CD4-positive, alpha-beta T cell treated with Interleukin-6 for 4 hours (primary cell): ENCODE measurements at regions not wholly inside any gene's neighbourhood (a gene's known extent, or its start where the extent isn't known, plus 50 kb on each side); places are given as distances from the start of the nearest gene placed in this dataset.
"Not testable (repeated sequence)": the region's sequence is repeated elsewhere in the genome, so short reads cannot be mapped to it uniquely, and the experiment has no call there.

ENCODE experiments used
- DNase-seq: peaks from one replicate; pipeline ENCODE4 v3.0.0-alpha.2; 2020; ENCODE audit warnings: mixed read lengths

DNA sequence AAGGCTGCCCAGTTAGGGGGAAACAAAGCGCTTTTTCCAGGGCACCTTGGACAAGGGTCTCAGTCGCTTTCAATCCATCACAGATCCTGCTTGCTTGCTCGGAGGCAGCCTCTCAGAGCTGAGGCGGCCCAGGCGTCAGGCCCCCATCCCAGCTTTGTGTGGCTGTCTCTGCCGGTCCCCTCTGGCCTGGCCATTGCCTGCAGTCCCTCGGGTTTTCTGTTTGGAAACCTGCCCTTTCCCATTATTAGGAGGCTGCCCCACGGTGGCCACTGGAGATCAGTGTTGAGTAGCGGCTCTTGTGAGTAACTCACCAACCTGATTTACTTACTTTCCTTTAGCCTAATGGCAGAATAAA is 216.1 kb downstream of the GLRX3 start:
- DNase-seq, result no peak

DNA sequence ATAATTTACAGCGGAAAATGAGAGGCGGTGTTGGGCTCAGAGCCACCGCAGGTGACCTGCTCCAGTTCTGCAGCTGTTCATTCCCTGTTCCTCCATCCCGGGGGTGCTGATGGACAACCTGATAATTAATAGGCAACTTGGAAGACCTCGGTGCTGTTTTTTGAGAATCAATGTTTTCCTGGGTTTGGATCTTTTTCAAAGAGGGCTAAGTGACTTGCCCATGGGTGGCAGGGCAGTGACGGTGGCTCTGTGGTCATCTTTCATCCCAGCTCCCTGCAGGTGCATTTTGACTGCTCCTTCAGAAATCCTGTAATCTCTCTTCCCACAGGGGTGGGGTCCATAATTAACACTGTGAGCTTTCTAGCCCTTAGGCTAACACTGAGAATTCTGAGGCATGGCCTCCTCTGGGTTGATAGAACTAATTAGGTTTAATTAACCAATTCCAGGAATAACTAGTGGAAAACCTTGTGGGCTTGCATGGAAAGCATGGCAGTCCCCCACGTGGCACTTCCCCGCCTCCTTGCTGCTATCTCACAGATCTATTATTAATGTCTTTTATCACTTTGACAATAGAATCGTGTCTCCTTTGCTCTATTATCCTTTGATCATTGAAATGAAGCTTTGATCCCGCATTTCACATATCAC is 217.9 kb downstream of the GLRX3 start:
- no peak for DNase-seq

DNA sequence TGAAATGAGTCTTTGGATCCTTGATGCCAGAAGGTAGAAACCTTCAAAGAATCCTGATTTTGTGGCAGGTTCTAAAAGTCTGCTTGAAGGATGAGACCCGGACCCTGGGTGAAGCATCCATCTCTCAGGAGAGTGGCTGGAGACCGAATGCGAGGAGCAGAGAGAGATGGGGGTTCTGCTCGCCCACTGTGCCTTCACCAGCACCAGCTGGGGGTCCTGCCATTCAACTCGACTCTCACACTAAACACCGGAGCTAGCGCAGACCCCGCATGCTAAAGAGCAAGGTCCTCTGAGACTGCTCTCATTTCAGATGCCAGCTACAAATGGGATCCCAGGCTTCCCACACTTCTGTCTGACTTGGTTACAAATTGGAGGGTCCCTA is 218.4 kb downstream of the GLRX3 start:
- no peak for DNase-seq

DNA sequence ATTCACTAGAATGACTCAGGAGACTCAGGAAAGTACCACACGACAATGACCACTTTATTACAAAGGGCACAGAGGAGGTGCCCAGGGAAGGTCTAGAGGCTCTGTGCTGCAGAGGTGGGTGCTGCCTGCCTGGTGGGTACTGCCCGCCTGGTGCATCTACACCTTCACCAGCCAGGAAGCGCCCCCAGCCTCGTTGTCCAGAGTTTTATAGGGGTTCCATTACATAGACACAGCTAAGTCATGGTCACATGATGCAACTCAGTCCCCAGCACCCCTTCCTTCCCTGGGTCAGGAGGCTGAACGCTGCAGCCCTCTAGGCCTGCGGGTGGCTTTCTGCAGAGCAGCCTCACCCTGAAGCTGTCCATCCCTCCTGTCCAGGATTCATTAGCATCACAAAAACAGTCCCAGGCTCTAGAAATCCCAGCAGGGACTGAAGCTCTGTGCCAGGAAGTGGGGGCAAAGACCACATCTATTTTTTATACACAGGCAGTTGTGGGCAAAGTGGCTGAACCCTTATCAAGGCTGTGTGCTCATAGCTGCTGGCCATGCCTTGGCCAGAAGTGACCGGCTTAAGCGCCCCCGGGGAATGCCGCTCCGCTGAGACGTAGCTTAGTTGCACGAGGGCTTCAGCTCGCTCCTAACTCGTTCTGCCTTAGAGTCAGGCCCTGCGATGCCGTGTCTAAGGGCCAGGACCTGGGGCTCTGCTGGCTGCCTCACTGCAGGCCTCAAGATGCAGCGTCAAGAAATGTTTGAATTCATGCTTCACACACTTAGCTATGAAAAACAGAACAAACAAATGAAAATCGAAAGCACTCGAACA is 219.0 kb downstream of the GLRX3 start:
- DNase-seq, result no peak

DNA sequence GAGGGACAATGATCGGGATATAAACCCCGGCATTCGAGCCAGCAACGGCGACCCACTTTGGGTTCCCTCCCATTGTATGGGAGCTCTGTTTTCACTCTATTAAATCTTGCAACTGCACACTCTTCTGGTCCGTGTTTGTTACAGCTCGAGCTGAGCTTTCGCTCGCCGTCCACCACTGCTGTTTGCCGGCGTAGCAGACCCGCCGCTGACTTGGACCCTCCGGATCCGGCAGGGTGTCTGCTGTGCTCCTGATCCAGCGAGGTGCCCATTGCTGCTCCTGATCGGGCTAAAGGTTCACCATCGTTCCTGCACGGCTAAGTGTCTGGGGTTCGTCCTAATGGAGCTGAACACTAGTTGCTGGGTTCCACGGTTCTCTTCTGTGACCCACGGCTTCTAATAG is 220.2 kb downstream of the GLRX3 start:
- DNase-seq, result not testable (repeated sequence)

DNA sequence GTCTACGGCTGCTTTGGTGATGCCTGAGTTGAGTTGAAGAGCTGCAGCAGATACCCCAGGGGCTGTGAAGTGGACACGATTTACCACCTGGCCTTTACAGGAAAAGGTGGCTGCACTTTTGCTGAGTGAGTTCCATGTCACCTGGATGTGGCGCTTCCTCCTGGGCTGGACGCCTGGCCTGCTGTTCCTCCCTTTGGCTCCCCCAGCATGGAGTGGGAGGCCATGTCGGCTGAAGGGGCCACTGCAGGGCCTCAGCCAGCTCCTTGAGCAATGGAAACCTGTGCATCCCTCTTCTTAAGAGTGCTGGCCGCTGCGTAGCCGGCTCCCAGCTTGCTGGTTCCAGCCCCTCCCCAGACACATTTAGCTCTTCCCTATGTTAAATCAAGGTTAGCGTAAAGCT is 221.0 kb downstream of the GLRX3 start:
- DNase-seq, result no peak

DNA sequence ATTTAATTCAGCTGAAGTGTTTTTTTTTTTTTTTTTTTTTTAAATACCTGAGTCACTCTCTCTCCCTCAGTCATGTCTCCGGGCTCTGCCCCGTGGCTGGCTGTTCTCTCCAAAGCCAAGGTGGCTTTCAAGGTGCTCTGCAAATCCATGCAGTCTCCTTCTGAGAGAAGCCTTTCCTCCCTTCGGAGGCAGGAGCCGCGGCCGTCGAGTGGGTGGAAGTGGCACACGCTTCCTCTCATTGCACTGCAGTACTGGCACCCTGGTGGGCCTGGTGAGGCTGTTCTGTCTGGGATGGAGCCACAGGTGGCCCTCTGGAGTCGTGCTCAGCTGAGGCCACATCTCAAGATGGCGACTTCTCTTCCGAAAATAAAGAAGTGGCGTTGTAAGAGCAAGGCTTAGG is 221.8 kb downstream of the GLRX3 start:
- DNase-seq, result no peak

DNA sequence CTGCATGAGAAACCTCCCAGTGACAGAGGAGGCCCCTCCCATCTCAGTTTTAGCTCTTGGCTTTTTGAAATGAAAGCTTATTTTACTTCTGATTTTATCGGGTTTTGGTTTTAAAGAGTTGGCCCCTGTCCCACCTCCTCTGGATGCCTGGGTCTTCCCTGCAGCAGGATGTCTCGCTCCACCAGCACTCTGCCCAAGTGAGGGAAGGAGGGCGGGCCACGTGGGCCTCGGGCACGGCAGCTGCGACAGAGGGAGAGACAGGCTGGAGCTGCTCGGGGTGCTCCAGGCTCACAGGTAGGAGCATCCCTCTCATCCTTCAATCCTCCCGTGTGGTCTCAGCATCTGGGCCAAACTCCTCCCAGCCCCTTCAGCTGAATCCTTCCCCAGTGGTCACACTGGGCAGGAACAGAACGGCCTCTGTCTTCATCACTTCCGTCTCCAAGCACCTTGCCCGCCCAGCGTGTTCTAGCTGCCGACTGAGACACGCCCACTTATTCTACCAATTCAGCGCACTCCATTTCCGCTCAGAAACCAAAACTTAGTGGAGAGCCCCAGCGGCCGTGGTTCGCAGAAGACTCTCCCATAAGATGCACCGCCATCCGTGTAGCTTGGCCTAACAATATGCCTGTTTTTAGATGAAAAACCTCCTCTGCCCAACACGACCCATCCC is 222.9 kb downstream of the GLRX3 start:
- no peak for DNase-seq

DNA sequence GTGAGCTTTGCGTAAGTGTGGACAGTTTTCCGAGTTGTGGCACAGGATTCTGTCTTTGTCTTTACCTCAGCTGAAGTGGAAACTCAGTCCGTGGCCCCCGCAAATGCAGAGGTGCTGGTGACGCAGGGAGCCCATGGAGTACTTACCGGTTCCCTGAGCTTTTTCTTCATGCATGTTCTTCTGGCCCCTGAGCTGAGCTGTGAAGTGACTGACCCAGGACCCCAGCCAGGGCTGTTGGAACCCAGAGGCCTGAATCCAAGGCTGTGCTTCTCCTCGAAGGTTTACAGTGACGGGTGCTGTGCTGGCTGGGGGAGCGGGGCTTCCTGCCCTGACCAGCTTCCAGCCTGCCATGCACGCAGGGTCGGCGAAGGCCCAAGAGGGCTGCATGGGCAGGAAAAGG is 223.5 kb downstream of the GLRX3 start:
- no peak for DNase-seq

DNA sequence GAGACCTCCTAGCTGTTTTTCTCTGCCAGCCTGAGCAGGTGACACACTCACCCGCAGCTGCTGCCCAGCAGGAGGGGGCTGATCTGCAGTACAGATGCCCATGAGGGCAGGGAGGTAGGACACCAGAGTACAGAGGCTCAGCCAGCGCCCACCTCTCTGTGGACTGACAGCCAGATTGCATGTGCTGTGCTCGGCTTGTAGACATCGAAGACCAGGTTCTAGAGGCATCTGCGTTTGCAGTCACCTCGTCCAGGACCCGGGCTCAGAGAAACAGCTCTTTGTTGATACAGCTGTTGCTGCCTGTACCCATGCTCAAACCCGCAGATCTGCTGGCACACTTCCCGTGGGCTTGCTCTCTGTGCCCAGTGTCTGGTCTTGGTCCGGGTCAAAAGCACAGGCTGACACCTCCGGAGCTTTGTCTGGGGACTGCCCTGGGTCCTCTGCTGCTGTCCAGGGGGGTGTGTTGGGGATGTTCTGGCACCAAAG is 224.7 kb downstream of the GLRX3 start:
- DNase-seq, result no peak

DNA sequence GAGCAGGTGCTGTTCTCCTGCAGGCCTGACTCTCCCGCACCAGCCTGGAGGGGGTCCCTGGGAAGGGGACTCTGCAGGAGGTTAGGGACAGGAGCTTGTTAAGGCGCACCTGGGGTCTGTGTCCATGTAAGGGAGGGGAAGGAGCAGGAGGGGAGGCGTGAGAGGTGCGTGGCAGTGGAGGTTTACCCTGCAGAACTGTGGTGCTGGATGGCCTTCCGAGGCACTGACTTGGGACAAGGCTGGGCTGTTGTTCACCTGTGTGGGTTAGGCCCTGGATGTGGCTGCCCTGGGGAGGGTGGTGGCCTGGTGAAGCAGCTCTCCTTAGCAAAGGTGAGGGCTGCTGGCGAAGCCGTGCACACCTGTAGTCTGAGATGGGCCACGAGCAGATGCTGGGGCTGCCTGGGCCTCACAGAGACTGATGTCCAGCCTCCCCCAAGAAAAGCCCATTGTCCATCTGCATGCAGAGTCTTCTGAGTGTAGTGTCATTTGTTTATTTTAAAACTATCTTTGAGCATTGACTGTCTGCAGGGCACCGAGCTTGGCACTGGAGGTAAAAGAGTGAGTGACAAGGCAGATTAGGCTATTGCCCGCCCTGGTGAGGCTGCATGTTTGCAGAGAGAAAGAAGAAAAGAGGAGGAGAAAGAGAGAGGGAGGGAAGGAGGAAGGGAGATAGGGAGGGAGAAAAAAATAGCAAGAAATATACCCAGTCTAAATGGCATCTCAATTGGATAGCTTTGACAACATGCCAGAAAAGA is 225.3 kb downstream of the GLRX3 start:
- DNase-seq, result no peak

DNA sequence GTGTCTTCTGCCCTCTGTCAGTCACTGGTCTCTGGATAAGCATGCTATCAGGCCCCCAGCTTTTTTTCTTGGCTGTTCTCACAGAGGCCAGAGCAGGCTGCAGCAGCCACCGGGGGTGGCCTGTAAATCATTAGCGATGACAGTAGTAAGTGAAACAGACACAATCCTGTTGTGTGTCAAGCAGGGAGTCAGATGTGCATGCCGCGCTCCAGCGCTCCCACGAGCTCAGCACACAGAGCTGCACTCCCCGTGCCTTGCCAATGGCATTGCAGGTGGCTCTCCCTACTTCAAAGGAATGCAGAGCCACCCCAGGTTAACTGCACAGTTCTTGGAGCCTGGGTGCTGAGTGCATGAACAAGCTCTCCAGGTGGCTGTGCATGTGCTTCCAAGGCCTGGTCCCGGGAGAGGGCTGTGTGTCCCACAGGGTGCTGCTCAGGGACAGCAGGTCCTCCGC is 226.1 kb downstream of the GLRX3 start:
- DNase-seq, result no peak

DNA sequence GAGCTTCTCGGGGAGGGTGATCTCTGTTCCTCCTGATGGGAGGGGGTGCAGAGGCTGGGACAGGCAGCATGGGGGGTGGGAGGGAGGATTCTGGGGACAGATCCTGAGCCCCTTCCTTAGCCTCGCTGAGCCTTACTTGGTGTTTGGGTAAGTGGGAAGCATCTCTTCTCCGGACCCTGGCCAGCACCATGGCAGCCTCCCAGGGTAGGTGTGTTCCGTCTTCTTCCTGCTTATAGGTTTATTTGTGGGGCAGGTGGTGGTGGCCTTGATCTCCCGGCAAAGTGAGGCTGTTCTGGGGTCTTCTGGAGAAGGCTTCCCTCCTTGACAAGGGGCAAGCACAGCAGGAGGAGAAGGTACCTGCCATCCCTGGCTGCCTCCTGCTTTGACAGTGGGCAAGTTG is 226.9 kb downstream of the GLRX3 start:
- no peak for DNase-seq

DNA sequence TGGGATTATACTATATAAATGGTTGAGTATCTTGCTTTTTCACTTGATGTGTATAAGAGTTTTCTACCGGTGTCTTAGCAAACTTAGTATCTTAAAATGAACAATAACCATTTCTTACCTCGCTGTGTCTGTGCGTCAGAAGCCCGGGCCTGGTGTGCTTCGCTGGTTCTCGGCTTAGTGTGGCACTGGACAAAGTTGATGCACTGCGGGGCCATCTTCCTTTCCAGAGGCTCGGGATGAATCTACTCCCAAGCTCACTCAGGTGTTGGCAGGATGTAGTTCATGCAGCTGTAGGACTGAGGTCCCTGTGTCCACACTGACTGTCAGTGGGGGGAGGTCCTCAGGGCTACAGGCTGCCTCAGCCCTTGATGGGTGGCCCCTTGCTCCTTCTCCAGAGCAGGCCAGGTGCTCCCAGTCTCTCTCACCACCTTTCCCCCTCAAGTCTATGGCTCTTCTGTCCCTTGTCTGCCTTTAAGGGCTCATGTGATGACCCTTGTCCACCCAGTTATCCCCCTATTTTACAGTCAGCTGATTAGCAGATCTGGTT is 227.8 kb downstream of the GLRX3 start:
- no peak for DNase-seq

DNA sequence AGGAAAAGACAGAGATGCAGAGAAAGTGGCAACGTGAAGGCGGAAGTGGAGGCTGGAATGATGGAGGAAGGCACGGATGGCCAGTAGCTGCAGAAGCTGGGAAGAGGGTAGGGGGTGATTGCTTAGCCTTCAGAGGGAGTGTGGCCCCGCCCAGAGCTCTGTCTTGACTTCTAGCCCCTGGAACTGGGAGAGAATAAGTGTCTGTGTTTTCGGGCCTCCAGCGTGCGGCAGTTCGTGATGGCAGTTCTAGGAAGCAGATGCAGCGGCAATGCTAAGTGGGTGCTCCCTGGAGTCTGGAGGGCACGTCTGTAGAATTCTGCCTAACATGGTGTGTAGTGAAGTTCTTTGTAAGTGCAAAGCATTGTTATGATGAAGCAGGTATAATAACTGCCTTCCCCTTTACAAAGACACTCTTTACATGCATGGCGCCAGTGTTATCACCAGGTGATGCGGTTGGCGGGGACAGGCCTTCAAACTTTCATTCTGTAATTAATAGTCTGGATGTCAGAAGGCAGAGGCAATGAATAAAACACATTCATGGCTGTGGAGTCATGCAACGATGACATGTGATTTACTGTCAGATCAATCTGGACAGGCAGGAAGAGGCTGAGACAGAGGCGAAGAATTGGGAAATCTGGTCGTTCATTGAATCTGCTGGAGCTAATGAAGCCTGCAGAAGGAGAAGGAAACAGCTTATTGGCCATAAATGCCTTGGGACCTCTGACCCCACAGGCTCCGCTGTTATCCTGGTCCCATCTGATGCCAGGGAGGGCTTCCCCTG is 228.6 kb downstream of the GLRX3 start:
- no peak for DNase-seq

DNA sequence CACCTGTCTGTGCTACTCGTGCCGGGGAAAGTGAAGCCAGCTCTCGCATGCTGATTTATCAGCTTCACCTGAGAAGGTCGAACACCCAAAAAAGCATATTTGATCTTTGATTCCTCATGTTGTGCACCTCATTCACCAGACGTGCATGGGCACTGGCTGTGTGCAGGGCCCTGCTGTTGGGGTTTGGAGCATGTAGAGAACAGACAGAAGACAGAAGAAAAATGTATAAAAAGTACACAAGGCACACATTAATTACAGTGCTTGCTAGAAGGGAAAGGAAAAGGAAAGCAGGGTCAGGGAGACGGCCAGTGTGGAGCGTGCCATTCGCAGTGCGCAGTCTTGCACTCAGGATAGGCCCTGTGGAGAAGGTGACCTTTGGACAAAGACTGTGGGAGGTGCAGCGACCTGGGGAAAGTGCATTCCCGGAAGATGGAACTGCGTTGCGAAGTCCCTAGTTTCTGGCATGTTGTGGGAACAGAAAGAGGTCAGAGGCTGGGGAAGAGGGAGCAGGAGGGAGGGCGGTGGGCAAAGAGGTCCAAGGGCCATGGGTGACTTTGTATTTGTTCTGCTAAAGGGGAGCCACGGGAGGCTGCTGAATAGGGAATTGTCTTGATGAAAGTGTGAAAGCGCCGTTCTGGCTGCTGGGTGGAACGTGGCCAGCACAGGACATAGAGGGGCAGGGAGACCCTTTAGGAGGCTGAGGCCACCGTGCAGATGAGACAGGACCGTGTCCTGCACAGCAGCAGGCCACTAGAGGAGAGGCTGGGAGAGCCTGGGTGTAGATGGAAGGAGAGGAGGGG is 232.8 kb downstream of the GLRX3 start:
- no peak for DNase-seq

DNA sequence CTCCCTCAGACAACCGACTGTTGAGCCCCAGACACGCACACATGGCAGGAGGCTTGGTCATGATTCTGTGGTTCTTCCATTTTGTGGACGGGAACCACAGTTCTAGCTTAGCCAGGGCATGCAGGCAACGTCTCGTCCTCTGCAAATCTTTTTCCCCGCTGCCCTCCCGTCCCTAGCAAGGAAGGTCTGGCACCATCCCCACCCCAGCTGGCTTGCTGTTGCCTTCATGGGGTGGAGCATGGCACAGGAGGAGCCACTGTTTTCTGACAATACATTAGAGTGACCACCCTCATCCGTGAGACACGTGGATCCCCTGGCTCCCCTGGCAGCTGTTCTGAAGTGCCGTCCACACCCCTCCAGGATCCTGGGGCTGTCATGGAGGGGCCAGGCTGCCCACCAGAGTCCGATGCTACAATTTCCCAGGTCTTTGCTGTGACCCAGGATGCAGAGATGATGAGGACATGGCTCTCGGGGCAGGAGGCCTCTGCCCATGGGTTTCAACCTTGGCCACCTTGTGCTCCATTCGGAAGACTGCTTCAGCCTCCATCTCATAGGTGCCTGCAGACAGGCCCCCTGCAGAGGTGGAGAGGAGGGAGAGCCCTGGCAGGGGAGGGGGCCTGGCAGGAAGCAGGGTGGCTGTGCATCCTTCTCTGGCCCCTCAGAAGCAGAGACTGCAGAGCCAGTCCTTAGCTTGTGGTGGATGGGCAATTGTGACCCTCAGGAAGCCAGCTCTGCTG is 233.6 kb downstream of the GLRX3 start:
- DNase-seq, result no peak

DNA sequence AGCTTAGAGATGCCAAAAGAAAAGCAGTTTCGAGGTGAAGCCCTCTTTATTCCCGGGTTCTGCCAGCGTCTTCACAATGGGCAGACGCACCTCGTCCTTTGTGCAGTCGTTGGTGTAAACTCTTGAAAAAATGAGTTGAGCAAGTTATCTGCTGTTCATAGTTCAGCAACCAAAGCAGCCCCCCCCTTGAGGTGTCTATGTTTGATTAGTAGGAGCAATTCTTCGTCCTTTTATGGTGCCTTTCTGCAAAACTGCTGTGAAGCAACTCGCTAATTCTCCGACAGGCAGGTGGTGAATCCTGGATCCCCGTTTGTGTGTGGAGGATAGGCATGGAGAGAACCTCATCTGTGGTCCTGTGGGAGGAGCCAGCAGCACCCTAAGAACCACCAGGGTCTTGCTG is 234.5 kb downstream of the GLRX3 start:
- DNase-seq, result no peak

DNA sequence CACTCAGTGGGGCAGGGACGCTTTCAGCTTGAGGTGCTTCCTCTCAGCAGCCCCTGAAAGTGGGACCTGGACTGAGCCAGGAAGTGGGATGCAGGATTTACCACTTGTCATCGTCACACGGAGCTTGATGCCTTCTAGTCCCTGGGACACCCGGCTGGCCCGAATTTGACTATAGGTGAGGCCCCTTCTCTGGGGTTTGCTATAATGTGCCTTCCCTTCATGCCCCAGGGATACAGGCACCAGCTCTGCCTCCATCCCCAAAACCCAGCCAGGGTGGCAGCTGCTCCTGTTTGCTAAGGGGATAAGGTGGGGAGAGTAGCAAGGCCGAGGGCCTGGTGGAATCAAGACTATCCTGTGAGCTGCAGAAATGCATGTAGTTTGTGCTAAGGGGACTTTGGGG is 235.0 kb downstream of the GLRX3 start:
- no peak for DNase-seq

DNA sequence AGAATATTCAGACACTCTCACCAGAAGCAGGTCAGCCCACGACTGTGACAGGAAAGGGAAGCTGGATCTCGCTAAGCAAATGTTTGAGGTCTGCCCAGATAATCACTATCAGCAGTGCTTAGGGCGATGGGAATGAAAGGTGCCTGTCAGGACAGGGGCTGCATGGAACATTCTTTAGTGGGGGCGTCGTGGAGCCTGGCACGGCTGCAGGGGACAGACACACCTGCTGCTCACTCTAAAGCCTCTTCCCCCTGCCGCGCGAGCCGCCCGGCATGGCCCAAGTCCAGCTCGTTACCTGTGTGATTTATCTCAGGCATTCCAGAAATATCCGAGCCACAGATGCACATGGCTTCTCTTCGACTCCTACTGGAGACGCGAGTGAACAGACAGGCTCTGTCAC is 235.5 kb downstream of the GLRX3 start:
- DNase-seq, result no peak

DNA sequence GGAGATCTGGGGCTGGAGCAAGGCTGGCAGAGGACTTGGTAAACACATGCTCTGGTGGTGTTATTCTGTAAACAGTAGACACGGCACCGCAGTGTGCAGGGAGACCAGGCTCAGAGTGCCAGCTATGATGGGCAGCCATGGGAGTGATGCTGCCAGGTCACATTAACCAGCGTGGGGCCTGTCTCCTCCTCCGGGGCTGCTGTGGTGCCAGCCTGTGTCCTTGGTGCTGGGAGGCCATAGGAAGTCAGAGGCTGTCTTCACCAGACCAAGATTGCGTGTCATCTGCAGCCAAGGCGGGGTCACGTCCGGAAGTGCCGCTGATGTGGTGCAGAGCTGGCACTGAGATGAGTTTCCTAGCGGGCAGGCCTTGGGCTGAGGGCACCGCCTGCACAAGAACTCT is 236.0 kb downstream of the GLRX3 start:
- no peak for DNase-seq
